SK-N-SH treated with all-trans-retinoic acid at 6 μM for 48 hours (cell line): ENCODE measurements at regions not wholly inside any gene's neighbourhood (a gene's known extent, or its start where the extent isn't known, plus 50 kb on each side); places are given as distances from the start of the nearest gene placed in this dataset.

Experiments used
- ATAC-seq: fragments of 200-7000 bp; cut with Tn5 transposase; 3 replicates; pipeline ENCODE4 v1.9.1; 2020; ENCODE audit warnings: mild to moderate bottlenecking, moderate library complexity
- ARNTL ChIP-seq: fragments of 450-650 bp; formaldehyde crosslinking; IDR thresholded peaks from 2 replicates; pipeline ENCODE4 v1.5.0; 2020; ENCODE audit warnings: low read depth, mild to moderate bottlenecking, moderate library complexity, borderline replicate concordance
- BACH2 ChIP-seq: fragments of 250-450 bp; sonication (Bioruptor Pico); IDR thresholded peaks from 2 replicates; pipeline ENCODE4 v1.9.0; 2021; ENCODE audit warnings: mild to moderate bottlenecking, borderline replicate concordance
- CSDC2 ChIP-seq: fragments of 250-450 bp; sonication (Bioruptor Pico); IDR thresholded peaks from 2 replicates; pipeline ENCODE4 v1.5.0; 2020; ENCODE audit warnings: mild to moderate bottlenecking, moderate library complexity
- ESRRG ChIP-seq: fragments of 250-450 bp; sonication (Bioruptor Pico); IDR thresholded peaks from 2 replicates; pipeline ENCODE4 v1.6.1; 2021; ENCODE audit warnings: mild to moderate bottlenecking
- GLIS3 ChIP-seq: fragments of 250-450 bp; sonication (Bioruptor Pico); IDR thresholded peaks from 2 replicates; pipeline ENCODE4 v1.5.0; 2020; ENCODE audit warnings: mild to moderate bottlenecking, moderate library complexity
- ISL1 ChIP-seq: fragments of 250-450 bp; sonication (Bioruptor Pico); IDR thresholded peaks from 2 replicates; pipeline ENCODE4 v2.1.2; 2022; ENCODE audit warnings: mild to moderate bottlenecking, moderate library complexity
- PPARA ChIP-seq: fragments of 250-450 bp; sonication (Bioruptor Pico); IDR thresholded peaks from 2 replicates; pipeline ENCODE4 v1.5.0; 2020; ENCODE audit warnings: mild to moderate bottlenecking, borderline replicate concordance
- RARB ChIP-seq: fragments of 250-450 bp; sonication (Bioruptor Pico); IDR thresholded peaks from 2 replicates; pipeline ENCODE4 v1.8.0; 2021; ENCODE audit warnings: mild to moderate bottlenecking, moderate library complexity
- SNAI2 ChIP-seq: fragments of 250-450 bp; sonication (Bioruptor Pico); IDR thresholded peaks from 2 replicates; pipeline ENCODE4 v1.5.0; 2020; ENCODE audit warnings: mild to moderate bottlenecking, moderate library complexity
- TCF4 ChIP-seq: fragments of 250-450 bp; sonication (Bioruptor Pico); IDR thresholded peaks from 2 replicates; pipeline ENCODE4 v1.8.0; 2021; ENCODE audit warnings: mild to moderate bottlenecking, moderate library complexity, borderline replicate concordance
- TOX ChIP-seq: fragments of 250-450 bp; sonication (Bioruptor Pico); IDR thresholded peaks from 2 replicates; pipeline ENCODE4 v1.8.0; 2021; ENCODE audit warnings: mild to moderate bottlenecking, moderate library complexity, borderline replicate concordance
- ZC3H10 ChIP-seq: fragments of 250-450 bp; sonication (Bioruptor Pico); IDR thresholded peaks from 2 replicates; pipeline ENCODE4 v1.5.1; 2021; ENCODE audit warnings: mild to moderate bottlenecking, moderate library complexity
- ZFP3 ChIP-seq: fragments of 250-450 bp; sonication (Bioruptor Pico); IDR thresholded peaks from 2 replicates; pipeline ENCODE4 v1.5.0; 2020; ENCODE audit warnings: mild to moderate bottlenecking, moderate library complexity
- ZFP30 ChIP-seq: fragments of 450-650 bp; formaldehyde crosslinking; IDR thresholded peaks from 2 replicates; pipeline ENCODE4 v1.5.0; 2022; ENCODE audit warnings: mild to moderate bottlenecking, moderate library complexity
- ZNF565 ChIP-seq: fragments of 450-650 bp; formaldehyde crosslinking; conservative IDR thresholded peaks from 2 replicates; pipeline ENCODE4 v1.5.0; 2020; ENCODE audit warnings: low read depth, mild to moderate bottlenecking, moderate library complexity
- ZNF70 ChIP-seq: fragments of 450-650 bp; formaldehyde crosslinking; IDR thresholded peaks from 2 replicates; pipeline ENCODE4 v1.5.0; 2020; ENCODE audit warnings: mild to moderate bottlenecking, moderate library complexity
- ZNF8 ChIP-seq: fragments of 450-650 bp; formaldehyde crosslinking; IDR thresholded peaks from 2 replicates; pipeline ENCODE4 v1.5.0; 2020; ENCODE audit warnings: mild to moderate bottlenecking, moderate library complexity
- TF ChIP-seq, protein P1 (sequence below): fragments of 250-450 bp; sonication (Bioruptor Pico); IDR thresholded peaks from 2 replicates; pipeline ENCODE4 v1.8.0; 2020; ENCODE audit warnings: mild to moderate bottlenecking, moderate library complexity, borderline replicate concordance
- TF ChIP-seq, protein P2 (sequence below): fragments of 250-450 bp; sonication (Bioruptor Pico); IDR thresholded peaks from 2 replicates; pipeline ENCODE4 v1.5.1; 2021; ENCODE audit warnings: mild to moderate bottlenecking, moderate library complexity
- TF ChIP-seq, protein P3 (sequence below): fragments of 250-450 bp; sonication (Bioruptor Pico); IDR thresholded peaks from 2 replicates; pipeline ENCODE4 v1.5.1; 2020; ENCODE audit warnings: low read depth, mild to moderate bottlenecking, moderate library complexity
- TF ChIP-seq, protein P4 (sequence below): fragments of 250-450 bp; sonication (Bioruptor Pico); IDR thresholded peaks from 2 replicates; pipeline ENCODE4 v1.8.0; 2021; ENCODE audit warnings: low read depth, mild to moderate bottlenecking, moderate library complexity, borderline replicate concordance

DNA sequence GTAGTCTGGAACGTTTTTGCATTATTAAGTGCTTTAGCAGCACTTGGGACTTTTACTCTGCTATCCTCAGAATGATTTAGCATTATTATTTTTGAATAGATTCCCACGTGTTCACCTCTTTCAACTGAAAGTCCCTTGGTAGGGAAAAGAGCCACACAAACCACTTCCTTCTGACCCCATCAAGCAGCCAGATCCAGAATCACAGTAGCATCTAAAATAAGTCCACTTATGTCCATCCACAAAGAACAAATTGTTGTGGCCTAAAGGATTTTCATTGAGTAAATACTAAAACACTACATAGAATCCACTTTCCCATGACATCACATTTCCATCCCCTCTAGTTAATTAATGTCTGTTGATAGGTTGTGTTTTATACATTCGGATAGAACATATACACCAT, 381.7 kb downstream of the AASDHPPT start:
- no peak for TF ChIP-seq TCF4 (CRISPR knock-in tag)
- no peak for TF ChIP-seq ISL1 (CRISPR knock-in tag)
- TF ChIP-seq GLIS3 (CRISPR knock-in tag) = no peak
- TF ChIP-seq ZNF8 (CRISPR knock-in tag) = no peak
- no peak for TF ChIP-seq ZC3H10 (CRISPR knock-in tag)
- no peak for TF ChIP-seq TOX (CRISPR knock-in tag)
- no peak for TF ChIP-seq ZNF70 (CRISPR knock-in tag)
- TF ChIP-seq ESRRG (CRISPR knock-in tag) = no peak
- TF ChIP-seq BACH2 (CRISPR knock-in tag) = no peak
- TF ChIP-seq, protein P1, sequence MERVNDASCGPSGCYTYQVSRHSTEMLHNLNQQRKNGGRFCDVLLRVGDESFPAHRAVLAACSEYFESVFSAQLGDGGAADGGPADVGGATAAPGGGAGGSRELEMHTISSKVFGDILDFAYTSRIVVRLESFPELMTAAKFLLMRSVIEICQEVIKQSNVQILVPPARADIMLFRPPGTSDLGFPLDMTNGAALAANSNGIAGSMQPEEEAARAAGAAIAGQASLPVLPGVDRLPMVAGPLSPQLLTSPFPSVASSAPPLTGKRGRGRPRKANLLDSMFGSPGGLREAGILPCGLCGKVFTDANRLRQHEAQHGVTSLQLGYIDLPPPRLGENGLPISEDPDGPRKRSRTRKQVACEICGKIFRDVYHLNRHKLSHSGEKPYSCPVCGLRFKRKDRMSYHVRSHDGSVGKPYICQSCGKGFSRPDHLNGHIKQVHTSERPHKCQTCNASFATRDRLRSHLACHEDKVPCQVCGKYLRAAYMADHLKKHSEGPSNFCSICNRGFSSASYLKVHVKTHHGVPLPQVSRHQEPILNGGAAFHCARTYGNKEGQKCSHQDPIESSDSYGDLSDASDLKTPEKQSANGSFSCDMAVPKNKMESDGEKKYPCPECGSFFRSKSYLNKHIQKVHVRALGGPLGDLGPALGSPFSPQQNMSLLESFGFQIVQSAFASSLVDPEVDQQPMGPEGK (CRISPR knock-in tag) = no peak
- TF ChIP-seq, protein P2, sequence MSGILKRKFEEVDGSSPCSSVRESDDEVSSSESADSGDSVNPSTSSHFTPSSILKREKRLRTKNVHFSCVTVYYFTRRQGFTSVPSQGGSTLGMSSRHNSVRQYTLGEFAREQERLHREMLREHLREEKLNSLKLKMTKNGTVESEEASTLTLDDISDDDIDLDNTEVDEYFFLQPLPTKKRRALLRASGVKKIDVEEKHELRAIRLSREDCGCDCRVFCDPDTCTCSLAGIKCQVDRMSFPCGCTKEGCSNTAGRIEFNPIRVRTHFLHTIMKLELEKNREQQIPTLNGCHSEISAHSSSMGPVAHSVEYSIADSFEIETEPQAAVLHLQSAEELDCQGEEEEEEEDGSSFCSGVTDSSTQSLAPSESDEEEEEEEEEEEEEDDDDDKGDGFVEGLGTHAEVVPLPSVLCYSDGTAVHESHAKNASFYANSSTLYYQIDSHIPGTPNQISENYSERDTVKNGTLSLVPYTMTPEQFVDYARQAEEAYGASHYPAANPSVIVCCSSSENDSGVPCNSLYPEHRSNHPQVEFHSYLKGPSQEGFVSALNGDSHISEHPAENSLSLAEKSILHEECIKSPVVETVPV (CRISPR knock-in tag) = no peak
- TF ChIP-seq RARB (CRISPR knock-in tag) = no peak
- no peak for TF ChIP-seq ZFP3 (CRISPR knock-in tag)
- TF ChIP-seq, protein P3, sequence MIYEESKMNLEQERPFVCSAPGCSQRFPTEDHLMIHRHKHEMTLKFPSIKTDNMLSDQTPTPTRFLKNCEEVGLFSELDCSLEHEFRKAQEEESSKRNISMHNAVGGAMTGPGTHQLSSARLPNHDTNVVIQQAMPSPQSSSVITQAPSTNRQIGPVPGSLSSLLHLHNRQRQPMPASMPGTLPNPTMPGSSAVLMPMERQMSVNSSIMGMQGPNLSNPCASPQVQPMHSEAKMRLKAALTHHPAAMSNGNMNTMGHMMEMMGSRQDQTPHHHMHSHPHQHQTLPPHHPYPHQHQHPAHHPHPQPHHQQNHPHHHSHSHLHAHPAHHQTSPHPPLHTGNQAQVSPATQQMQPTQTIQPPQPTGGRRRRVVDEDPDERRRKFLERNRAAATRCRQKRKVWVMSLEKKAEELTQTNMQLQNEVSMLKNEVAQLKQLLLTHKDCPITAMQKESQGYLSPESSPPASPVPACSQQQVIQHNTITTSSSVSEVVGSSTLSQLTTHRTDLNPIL (CRISPR knock-in tag) = no peak
- TF ChIP-seq ZFP30 (CRISPR knock-in tag) = no peak
- no peak for TF ChIP-seq ARNTL (CRISPR knock-in tag)
- no peak for TF ChIP-seq PPARA (CRISPR knock-in tag)
- no peak for TF ChIP-seq ZNF565
- ATAC-seq = no peak

DNA sequence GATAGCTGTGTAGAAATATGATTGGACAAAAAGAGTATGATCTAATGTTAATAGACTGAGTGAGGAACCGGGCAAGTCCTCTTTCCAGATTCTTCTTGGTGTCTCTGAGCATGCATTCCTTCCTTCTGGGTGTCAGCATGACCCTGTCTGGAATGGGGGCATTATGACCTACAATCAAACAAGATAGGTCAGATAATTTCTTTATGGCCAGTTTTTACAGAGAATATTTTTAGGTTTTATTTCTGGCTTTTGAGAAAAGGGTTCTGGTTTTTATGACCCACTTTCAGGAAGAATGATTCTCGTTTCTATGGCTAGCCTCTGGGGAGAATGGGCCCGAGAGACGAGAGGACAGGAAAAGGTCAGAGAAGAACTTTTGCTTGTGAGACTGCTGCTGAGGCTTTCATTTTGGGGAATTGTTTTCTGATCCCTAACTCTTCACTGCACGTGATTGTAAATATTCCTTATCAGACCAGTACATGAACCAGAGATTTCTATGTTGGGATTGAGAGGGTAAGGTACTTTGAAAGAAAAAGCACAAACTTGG, 383.8 kb downstream of the AASDHPPT start:
- TF ChIP-seq TOX (CRISPR knock-in tag) (no peak), ESRRG (CRISPR knock-in tag) (no peak)
- TF ChIP-seq, protein P2 (CRISPR knock-in tag) = no peak
- ATAC-seq = no peak

DNA sequence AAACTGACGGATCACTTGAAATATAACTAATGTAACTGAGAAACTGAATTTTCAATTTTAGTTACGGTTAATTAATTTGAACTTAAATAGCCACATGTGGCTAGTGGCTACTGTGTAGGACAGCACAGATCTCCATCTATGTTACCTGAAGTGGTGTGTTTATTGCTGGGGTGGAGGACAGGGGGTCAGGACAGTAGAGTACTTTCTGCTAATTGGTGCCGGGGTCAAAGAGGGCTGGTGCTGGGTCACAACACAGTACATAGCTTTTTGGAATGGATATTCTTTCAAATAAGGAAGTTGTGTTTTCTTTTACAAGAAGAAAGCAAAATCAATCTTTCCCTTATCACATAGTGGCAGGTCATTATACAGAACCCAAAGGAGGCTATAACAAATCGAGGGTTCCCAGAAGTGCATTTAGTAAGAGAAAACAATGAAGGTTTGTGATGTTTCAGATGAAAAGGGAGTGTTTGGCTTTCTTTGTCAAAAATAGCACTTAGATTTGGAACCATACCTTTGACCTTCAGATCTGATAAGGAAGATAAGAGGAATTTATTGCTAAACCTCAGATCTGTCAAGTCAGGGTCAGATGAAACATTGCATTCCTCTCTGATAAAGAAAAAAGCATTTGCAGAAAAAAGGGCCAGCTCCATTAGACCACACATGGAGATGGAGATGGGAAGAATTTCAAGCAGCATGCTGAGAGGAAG, 384.5 kb downstream of the AASDHPPT start:
- ATAC-seq = no peak
- TF ChIP-seq ISL1 (CRISPR knock-in tag) (peak; percentile 57), ZFP30 (CRISPR knock-in tag) (no peak)

DNA sequence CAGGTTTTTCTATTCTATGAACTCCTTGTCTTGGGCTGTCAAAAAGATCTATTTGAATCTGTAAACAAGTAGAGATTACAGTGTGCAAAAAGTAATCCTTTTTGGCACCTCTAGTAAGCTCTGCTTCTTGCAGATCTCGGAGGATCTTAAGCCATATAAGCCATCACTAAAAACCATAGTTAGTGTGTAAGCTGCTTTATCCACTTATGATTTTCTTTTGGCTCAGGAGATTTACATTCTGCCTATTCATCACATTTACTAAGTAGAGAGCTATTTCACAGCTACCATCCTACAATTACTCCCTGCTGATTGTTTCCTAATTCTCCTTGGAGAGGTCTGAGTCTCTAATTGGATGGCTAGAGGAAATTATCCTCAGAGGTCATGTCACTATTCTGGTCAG, 385.7 kb downstream of the AASDHPPT start:
- ATAC-seq = no peak
- TF ChIP-seq ZNF565 = no peak
- TF ChIP-seq CSDC2 (CRISPR knock-in tag) = no peak
- TF ChIP-seq RARB (CRISPR knock-in tag) = no peak
- TF ChIP-seq TOX (CRISPR knock-in tag) = no peak
- TF ChIP-seq, protein P2 (CRISPR knock-in tag) = no peak
- TF ChIP-seq, protein P1 (CRISPR knock-in tag) = no peak
- no peak for TF ChIP-seq ZNF70 (CRISPR knock-in tag)
- TF ChIP-seq ISL1 (CRISPR knock-in tag) = no peak
- TF ChIP-seq TCF4 (CRISPR knock-in tag) = no peak
- no peak for TF ChIP-seq SNAI2 (CRISPR knock-in tag)
- TF ChIP-seq ESRRG (CRISPR knock-in tag) = no peak
- TF ChIP-seq, protein P4, sequence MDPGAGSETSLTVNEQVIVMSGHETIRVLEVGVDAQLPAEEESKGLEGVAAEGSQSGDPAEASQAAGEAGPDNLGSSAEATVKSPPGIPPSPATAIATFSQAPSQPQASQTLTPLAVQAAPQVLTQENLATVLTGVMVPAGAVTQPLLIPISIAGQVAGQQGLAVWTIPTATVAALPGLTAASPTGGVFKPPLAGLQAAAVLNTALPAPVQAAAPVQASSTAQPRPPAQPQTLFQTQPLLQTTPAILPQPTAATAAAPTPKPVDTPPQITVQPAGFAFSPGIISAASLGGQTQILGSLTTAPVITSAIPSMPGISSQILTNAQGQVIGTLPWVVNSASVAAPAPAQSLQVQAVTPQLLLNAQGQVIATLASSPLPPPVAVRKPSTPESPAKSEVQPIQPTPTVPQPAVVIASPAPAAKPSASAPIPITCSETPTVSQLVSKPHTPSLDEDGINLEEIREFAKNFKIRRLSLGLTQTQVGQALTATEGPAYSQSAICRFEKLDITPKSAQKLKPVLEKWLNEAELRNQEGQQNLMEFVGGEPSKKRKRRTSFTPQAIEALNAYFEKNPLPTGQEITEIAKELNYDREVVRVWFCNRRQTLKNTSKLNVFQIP (CRISPR knock-in tag) = no peak
- TF ChIP-seq, protein P3 (CRISPR knock-in tag) = no peak
